ENCODE measurements at regions not wholly inside any gene's neighbourhood (a gene's known extent, or its start where the extent isn't known, plus 50 kb on each side); places are given as distances from the start of the nearest gene placed in this dataset.
"Not testable (repeated sequence)": the region's sequence is repeated elsewhere in the genome, so short reads cannot be mapped to it uniquely, and the experiment has no call there.

DNA sequence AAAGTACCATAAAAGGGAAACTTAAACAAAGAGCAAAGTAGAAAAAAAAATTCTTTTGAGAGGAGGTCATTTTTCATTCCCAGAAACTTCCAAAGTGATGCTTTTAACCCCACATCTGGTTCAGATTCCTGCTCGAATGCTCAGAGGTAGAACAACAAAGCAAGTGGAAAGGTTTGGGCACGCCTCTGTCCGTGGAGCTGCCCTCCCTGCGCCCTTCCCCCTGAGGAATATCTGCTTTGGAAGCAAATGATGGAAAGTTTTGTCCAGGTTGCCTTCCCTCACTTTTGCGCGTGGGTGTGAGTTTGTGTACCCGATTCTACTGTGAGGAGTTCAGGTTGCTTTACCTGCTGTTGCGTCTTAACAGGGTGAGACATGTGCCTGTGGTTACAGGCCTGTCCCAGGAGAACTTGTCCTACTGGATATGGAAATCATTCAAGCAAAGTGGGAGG lies 110.2 kb downstream of the KLF5 start:
- peak; percentile 36 for DNase-seq (ENCODE audit: low read depth)

DNA sequence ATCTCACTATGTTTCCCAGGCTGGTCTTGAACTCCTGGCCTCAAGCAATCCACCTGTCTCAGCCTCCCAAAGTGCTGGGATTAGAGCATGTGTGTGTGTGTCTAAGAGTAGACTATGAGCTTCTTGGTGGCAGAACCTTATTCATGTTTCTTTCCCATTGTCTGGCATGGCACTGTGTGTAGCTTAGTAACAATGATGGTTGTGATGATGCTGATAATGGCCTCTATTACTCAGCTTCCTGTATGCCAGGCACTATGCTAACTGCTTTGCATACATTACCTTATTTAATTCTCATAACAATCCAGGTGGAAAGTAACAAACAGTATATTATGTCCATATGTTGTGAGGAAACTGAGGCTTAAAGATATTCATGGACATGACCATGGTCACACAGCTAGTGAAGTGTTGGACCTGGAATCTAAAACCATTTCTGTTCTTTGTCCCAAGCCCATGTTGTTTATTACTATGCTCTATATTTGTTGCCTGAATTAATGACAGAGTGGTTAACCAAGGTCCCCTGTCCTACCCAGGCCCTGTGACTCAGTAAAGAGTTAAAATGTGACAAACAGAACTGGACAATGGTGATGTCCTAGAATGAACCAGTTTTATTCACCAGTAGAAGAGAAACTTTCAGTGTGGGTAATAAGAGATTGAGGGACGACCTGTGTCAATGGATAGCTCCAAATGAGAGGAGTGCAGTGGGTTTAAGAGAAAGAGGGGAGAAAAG lies 109.6 kb downstream of the KLF5 start:
- DNase-seq (ENCODE audit: low read depth), result peak; percentile 77

DNA sequence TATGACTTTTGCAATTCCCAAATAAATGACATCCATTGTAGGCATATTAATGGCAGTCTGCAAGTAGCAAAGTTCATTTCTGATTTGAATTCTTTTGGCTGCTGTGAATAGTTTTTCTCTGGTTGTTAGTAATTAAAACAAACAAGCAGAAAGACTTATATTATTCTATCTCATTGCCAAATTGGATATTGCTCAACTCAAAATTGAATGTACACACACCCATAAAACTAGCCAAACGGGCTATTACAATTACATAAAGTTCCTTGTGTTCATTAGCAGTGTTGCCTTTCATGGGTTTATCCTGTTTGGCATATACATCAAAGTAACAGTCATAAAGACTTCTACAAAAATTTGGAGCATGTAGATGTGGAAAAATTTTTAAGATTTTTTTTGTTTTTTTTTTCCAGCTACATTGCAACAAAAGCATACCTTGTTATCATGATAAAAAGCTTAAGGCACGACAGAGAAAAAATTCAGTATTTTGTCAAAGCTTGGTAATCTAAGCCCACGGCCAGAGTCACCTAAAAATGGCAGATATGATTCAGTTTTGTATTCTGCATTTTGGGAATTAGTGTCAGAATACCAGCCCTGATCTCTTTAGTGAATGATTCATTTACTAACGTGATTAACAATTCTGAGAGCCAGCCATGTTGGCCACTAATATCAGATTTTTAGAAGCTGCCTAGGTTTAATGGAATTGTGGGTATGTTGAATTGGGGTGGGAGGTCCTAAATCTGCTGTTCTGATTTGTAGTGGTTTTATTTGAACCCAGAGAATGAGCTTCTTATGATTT lies 108.4 kb downstream of the KLF5 start:
- no peak for DNase-seq (ENCODE audit: low read depth)

DNA sequence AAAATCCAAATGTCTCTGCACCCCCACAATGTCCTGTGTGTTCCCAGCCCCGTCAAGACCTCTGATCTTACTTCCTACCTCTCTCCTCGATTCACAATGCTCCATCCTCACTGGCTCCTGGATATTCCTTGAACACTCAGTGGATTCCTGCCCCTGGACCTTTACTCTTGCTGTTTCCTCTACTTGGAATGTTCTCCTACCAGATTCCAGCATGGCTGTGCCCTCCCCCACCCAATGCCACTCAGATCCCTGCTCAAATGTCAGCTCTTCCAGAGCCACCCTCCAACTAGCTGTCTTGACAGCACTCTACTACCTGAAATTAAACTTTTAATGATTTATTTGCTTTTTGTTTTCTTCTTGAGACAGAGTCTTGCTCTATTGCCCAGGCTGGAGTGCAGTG lies 107.4 kb downstream of the KLF5 start:
- DNase-seq (ENCODE audit: low read depth), result no peak

DNA sequence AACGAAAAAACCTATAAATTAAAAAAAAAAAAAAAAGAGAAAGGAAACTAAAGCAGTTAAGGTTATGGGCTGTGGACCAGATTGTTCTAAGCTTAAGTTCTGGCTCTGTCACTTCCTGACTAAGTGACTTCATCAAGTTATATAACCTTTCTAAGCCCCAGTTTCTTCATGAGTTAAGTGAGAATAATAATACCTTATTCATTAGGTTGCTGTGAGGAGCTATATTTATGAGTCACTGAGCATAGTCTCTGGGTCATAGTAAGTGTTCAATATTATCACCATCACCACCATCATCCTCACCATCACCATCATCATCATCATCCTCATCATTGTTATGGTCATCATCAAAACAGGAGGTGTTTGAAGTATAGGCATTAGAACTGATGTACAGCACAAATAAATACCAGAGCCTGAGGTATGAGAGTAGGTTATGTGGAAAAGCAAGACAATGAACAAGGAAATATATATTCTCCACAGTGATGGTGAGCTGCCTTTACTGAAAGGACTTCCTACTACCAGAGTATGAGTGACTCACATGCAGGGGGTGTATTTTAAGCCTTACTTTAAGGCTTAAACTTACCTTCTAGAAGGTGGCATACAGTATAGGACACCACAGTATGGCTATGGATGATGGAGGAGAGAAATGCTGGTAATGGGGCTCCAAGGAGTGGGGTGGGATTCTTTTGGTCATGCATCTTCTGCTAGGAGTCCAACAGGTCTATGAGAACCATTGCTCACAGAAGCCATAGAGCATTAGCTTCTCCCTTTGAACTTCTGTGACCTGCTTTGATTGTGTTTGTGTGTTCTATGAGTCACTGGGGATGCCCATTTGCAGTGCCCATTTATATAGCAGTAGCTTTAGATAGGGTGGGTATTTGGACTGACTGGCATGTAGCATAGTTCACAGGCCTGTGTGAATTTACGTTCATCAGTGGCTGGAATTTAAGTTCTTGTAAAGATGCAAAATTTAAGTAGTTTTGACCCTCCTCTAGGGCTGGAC lies 104.4 kb downstream of the KLF5 start:
- peak; percentile 79 for DNase-seq (ENCODE audit: low read depth)

DNA sequence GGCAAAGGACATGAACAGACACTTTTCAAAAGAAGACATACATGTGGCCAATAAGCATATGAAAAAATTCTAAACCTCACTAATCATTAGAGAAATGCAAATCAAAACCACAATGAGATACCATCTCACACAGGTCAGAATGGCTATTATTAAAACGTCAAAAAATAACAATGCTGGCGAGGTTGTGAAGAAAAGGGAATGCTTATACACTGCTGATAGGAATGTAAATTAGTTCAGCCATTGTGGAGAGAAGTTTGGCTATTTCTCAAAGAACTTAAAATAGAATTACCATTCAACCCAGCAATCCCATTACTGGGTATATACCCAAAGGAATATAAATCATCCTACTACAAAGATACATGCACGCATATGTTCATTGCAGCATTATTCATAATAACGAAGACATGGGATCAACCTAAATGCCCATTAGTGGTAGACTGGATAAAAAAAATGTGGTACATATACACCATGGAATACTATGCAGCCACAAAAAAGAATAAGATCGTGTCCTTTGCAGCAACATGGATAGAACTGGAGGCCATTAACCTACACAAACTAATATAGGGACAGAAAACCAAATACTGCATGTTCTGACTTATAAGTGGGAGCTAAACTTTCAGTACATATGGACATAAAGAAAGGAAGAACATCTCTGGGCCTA lies 101.7 kb downstream of the KLF5 start:
- DNase-seq (ENCODE audit: low read depth), result not testable (repeated sequence)

DNA sequence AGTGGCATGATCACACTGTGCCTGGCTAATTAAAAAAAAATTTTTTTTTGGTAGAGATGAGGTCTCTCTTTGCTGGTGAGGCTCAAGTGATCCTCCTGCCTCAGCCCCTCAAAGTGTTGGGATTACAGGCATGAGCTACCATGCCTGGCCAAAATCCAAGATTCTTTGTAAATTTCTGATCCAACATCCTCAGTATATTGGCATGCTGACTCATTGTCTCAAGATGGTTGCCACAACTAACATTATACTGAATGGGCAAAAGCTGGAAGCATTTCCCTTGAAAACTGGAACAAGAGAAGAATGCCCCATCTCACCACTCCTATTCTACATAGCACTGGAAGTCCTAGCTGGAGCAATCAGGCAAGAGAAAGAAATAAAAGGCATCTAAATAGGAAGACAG lies 100.0 kb downstream of the KLF5 start:
- peak; percentile 92 for DNase-seq (ENCODE audit: low read depth)

DNA sequence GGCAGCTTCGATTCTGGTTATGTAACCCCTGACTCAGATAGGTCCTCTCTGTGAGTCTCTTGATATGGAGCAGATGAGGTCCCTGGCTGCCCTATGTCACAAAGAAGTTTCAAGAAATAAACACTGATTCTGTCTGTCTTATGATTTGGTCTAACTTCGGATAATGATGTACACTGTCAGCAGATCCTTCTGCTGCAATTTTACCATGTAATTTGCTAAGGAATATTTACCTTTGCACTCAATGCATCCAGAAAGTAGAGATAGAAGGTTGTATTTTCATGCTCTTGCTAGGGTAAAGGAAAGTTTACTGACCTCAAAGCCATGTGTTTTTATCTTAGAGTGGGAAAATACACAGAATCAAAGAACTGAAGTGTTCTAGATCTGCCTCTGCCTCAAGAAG lies 98.2 kb downstream of the KLF5 start:
- DNase-seq (ENCODE audit: low read depth), result no peak

DNA sequence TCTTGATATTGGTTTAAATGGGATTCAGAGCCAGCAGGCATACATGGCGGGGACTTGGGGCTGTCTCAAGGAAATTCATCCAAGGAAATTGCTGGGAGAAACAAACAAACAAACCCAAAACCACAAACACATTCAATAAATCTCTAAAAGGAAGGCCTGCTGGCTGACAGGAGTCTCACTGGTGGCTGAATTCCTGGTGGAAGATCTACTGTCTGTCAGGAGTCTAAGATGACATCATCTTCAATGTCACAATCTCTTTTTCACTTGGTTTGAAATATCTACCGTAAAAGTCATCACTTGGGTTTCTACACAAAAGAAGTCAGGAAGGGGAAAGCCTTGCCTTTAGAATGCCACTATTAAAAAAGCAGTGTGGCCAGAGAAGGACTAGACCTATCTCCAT lies 87.9 kb downstream of the KLF5 start:
- DNase-seq (ENCODE audit: low read depth), result peak; percentile 29

DNA sequence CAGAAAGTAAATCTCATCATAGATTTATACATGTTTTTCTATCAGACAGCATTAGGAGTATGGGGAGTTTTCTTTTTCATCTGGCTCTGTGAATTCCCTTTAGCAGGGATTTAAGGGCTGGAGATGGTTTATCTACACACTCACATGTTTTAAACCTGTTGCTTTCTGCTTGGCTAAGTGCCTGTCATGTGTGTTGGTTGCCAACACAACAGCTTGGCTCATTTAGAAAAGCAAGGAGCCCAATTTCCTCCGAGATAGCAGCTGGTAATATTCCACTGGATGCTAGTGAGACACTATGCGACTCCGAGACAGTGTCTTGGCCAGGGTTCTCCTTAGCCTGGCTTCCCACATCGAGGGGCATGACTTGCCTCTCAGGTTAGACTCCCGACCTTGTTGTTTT lies 83.3 kb downstream of the KLF5 start:
- peak; percentile 50 for DNase-seq (ENCODE audit: low read depth)

DNA sequence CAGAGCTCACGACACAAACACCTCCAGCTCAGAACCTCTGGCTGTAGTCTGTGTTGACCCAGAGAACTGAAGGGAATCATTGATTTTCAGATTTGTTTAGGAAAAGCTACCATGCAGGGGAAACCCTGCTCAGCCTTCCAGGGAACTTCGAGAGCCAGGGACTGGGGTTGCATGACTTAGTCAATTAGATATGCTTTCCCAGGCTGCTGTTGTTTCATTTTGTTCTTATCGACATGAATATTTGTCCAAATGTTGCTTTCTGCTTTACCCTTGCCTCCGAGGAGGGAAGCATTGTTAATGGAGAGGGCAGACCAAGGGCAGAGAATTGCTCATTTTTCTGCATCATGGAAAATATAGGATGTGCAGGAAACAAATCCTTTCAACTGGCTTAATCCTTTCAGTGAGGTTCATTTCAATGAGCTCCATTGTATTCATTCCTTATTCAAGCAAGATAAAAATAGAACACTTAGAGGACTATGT lies 82.5 kb downstream of the KLF5 start:
- DNase-seq (ENCODE audit: low read depth), result peak; percentile 30

DNA sequence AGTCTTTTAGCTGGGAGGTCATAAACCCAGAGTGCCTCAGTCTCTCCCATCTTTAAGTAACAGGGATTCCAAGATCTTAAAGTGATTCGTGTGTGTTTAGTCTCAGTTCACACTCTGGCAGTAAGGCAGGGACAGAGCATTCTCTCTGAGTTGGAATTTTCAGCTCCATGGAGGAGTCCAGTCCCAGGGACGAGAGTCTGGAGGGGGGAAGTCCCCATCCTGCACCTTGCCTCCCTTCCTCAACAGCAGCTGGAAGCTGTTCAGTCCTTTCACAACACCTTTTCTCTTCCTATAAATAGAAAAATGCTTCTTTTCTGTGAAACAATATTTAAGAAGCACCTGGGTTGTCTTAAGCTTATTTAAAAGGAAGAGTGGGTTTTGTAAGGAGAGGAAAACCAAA lies 82.0 kb downstream of the KLF5 start:
- DNase-seq (ENCODE audit: low read depth), result no peak

DNA sequence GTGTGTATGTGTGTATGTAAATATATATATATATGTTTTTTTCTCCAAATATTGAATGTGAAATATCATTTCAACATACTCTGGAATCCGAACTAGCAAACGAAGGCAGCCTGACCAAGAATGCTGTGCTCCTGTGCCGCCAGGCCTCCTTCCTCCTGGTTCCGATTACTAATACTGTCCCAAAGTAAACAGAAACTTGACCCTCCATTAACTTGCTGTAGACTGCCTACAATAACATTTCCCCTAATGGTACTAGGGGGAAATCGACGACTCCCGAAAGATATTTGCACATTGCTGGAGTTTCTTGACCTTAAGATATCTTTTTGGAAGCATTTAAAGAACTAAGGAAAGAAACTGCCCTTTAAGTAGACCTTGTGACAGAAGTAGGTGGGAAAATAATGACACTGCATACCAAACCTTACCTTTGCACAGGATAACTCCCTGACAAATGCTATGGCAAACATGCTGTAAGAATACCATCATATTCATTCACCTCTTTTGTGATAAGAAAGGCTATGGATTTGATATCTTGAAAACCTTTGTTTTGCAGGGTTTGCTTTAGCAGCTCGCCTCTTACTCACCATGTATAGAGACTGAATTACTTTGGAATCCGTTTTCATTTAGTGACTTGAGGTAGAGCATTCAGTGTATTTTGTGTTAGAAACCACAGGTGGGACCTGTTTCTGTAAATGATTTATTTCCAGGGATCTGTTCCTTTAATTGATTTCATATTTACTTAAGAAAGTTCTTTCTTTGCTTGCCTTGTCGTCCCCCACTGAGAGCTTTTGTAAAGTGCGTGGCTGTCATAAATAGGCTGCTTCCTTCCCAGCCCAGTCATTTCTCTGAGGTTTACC lies 80.1 kb downstream of the KLF5 start:
- peak; percentile 81 for DNase-seq (ENCODE audit: low read depth)

DNA sequence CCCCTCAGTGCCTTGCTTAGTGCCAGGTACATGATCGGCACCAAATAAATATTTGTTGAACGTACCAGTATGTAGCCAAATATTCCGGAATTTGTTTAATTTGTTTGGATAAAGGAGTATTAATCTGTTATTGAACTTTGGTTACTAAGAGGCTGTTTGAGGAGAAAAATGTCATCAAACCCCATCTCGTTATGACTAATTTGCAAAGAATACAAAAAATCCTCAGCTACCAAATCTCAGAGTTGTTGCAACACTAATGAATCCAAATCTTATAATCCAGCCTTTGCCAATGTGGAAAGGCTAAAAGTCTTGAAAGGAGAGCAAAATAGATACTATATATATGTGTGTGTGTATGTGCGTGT lies 79.5 kb downstream of the KLF5 start:
- peak; percentile 57 for DNase-seq (ENCODE audit: low read depth)

DNA sequence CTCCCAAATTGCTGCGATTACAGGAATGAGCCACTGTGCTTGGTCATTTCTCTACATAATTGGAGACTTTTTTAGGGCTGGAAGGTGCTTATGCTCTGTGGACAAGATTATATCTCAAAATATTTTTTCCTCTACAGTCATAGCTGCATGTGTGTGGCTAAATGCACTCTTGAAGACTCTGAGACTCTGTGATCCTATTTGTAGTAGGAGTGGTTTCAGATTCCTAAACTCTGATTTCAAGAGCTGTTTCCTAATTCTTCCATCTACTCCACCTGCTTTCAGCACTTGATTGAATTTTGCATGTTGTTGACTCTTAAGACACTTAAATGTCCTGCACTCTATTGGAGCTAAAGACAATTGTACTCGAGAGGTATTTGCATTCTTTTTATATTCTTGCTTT lies 78.0 kb downstream of the KLF5 start:
- peak; percentile 23 for DNase-seq (ENCODE audit: low read depth)

DNA sequence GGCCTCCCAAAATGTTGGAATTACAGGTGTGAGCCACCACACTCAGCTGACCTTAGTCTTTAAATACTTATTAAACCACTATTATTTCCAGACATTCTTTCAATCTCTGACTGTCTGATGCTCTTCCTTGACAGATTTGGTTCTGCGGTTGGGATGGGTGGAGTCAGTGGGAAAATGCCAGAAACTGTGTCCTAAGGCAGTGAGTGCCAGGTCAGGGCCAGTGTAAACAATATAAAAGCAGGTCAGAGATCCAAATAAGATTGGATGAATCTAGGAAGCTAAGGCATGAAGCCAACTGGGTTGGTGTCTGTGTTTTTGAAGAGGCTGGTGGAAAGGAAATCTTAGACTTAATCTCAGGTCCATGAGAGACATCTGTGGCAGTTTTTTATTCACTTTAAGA lies 74.7 kb downstream of the KLF5 start:
- no peak for DNase-seq (ENCODE audit: low read depth)

DNA sequence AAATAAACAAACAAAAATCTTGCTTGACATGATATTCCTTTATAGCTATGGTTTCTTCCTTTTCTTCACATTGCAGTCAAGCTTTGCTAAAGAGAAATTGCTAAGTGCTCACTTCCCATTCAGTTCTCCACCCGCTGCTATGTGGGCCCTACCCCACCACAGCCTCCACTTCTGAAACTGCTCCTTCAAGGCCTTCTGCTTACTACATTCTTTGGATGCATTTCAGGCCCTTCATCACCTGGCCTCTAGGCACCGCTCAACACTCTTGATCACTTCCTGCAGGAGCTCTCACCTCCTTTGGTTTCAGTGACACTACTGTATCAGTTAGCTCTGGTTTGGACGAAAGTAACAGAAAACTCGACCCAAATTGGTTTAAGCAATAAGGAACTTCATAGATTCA lies 72.4 kb downstream of the KLF5 start:
- DNase-seq (ENCODE audit: low read depth), result no peak

DNA sequence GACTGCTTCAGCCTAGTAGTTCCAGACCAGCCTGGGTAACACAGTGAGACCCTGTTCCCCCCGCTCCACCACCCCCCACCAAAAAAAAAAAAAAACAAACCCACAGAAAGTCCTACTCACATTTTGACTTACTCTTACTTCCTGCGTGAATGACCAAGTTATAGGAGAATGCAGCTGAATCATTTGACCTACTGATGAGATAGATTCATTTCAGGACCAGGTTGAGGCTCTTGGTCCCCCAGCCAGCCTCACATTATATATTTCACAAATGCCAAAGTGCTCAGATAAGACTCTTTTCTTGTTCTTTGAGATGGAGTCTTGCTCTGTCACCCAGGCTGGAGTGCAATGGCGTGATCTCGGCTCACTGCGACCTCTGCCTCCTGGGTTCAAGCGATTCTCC lies 70.2 kb downstream of the KLF5 start:
- DNase-seq (ENCODE audit: low read depth), result no peak
